ENCODE measurements at regions not wholly inside any gene's neighbourhood (a gene's known extent, or its start where the extent isn't known, plus 50 kb on each side); places are given as distances from the start of the nearest gene placed in this dataset.

GRCh38 chr22:27456696-27457503, 344.7 kb downstream of the MN1 start:
- DNase-seq (ENCODE audit: low read depth): no peak
- no peak for TF ChIP-seq POLR2A (IDR thresholded peaks at IDR 0.05; ENCODE audit: extremely low read depth, insufficient read length)
- no peak for TF ChIP-seq MYC (IDR thresholded peaks at IDR 0.05; ENCODE audit: low read depth, low read length)
- TF ChIP-seq CTCF (IDR thresholded peaks at IDR 0.05; ENCODE audit: low read depth, low read length): no peak
- TF ChIP-seq MAX (IDR thresholded peaks at IDR 0.05; ENCODE audit: low read depth, low read length): no peak
- no peak overlapping the region for H3K4me3 ChIP-seq (ENCODE audit: low read depth, low read length)

- no peak for TF ChIP-seq MAX (IDR thresholded peaks at IDR 0.05; ENCODE audit: low read depth, low read length)
- TF ChIP-seq POLR2A (IDR thresholded peaks at IDR 0.05; ENCODE audit: extremely low read depth, insufficient read length): no peak
- TF ChIP-seq MYC (IDR thresholded peaks at IDR 0.05; ENCODE audit: low read depth, low read length): no peak
- TF ChIP-seq CTCF (IDR thresholded peaks at IDR 0.05; ENCODE audit: low read depth, low read length): no peak
- no peak for DNase-seq (ENCODE audit: low read depth)
- H3K4me3 ChIP-seq (ENCODE audit: low read depth, low read length): no peak overlapping the region
Measured at GRCh38 chr22:27459999-27460398, 341.6 kb downstream of the MN1 start.

- no peak overlapping the region for H3K4me3 ChIP-seq (ENCODE audit: low read depth, low read length)
- TF ChIP-seq MYC (IDR thresholded peaks at IDR 0.05; ENCODE audit: low read depth, low read length) (no peak), POLR2A (IDR thresholded peaks at IDR 0.05; ENCODE audit: extremely low read depth, insufficient read length) (no peak), MAX (IDR thresholded peaks at IDR 0.05; ENCODE audit: low read depth, low read length) (no peak), CTCF (IDR thresholded peaks at IDR 0.05; ENCODE audit: low read depth, low read length) (no peak)
- no peak for DNase-seq (ENCODE audit: low read depth)
Measured at GRCh38 chr22:27460591-27461347, 340.8 kb downstream of the MN1 start.

GRCh38 chr22:27461470-27461869, 340.1 kb downstream of the MN1 start:
- TF ChIP-seq MAX (IDR thresholded peaks at IDR 0.05; ENCODE audit: low read depth, low read length) (no peak), CTCF (IDR thresholded peaks at IDR 0.05; ENCODE audit: low read depth, low read length) (no peak), POLR2A (IDR thresholded peaks at IDR 0.05; ENCODE audit: extremely low read depth, insufficient read length) (no peak), MYC (IDR thresholded peaks at IDR 0.05; ENCODE audit: low read depth, low read length) (no peak)
- no peak overlapping the region for H3K4me3 ChIP-seq (ENCODE audit: low read depth, low read length)
- no peak for DNase-seq (ENCODE audit: low read depth)

GRCh38 chr22:27462190-27462589, 339.4 kb downstream of the MN1 start:
- no peak for DNase-seq (ENCODE audit: low read depth)
- H3K4me3 ChIP-seq (ENCODE audit: low read depth, low read length): no peak overlapping the region
- TF ChIP-seq MYC (IDR thresholded peaks at IDR 0.05; ENCODE audit: low read depth, low read length) (no peak), POLR2A (IDR thresholded peaks at IDR 0.05; ENCODE audit: extremely low read depth, insufficient read length) (no peak), MAX (IDR thresholded peaks at IDR 0.05; ENCODE audit: low read depth, low read length) (no peak), CTCF (IDR thresholded peaks at IDR 0.05; ENCODE audit: low read depth, low read length) (no peak)

Data from NB4 (cell line).